GM21526 (cell line): ENCODE measurements at regions not wholly inside any gene's neighbourhood (a gene's known extent, or its start where the extent isn't known, plus 50 kb on each side); places are given as distances from the start of the nearest gene placed in this dataset.
"Not testable (repeated sequence)": the region's sequence is repeated elsewhere in the genome, so short reads cannot be mapped to it uniquely, and the experiment has no call there.

Source experiments
- ATAC-seq: cut with Tn5 transposase; IDR thresholded peaks from one replicate; pipeline ENCODE4 v1.9.1; 2021; ENCODE audit warnings: moderate library complexity; ENCODE audit not compliant: unreplicated experiment, low FRiP score

- no peak for ATAC-seq
These were observed 54.7 kb upstream of the ARSJ start for GRCh38 chr4:114034189-114034588.

- no peak for ATAC-seq
These were observed 57.0 kb upstream of the ARSJ start for GRCh38 chr4:114036426-114036825.

- ATAC-seq, result no peak
These were observed 57.4 kb upstream of the ARSJ start for GRCh38 chr4:114036864-114037263.

- ATAC-seq, result no peak
These were observed 58.5 kb upstream of the ARSJ start for GRCh38 chr4:114037988-114038387.

- ATAC-seq, result no peak
These were observed 59.4 kb upstream of the ARSJ start for GRCh38 chr4:114038762-114039387.

- peak; percentile 96 for ATAC-seq
These were observed 61.1 kb upstream of the ARSJ start for GRCh38 chr4:114040319-114041116.

GRCh38 chr4:114041117-114041475, 61.6 kb upstream of the ARSJ start:
- ATAC-seq, result no peak

- no peak for ATAC-seq
These were observed 63.7 kb upstream of the ARSJ start for GRCh38 chr4:114043116-114043515.

- ATAC-seq, result not testable (repeated sequence)
These were observed 64.9 kb upstream of the ARSJ start for GRCh38 chr4:114044351-114044750.

GRCh38 chr4:114046331-114046730, 66.9 kb upstream of the ARSJ start:
- no peak for ATAC-seq

GRCh38 chr4:114048154-114048553, 68.7 kb upstream of the ARSJ start:
- ATAC-seq, result not testable (repeated sequence)

- no peak for ATAC-seq
These were observed 72.8 kb upstream of the ARSJ start for GRCh38 chr4:114052227-114052626.

GRCh38 chr4:114056599-114056998, 77.2 kb upstream of the ARSJ start:
- ATAC-seq, result no peak

GRCh38 chr4:114057746-114058145, 78.3 kb upstream of the ARSJ start:
- ATAC-seq, result no peak

- ATAC-seq, result no peak
These were observed 83.1 kb upstream of the ARSJ start for GRCh38 chr4:114062499-114062898.

- no peak for ATAC-seq
These were observed 93.3 kb upstream of the ARSJ start for GRCh38 chr4:114072781-114073180.

- ATAC-seq, result no peak
These were observed 97.6 kb upstream of the ARSJ start for GRCh38 chr4:114076899-114077570.

- no peak for ATAC-seq
These were observed 98.2 kb upstream of the ARSJ start for GRCh38 chr4:114077610-114078009.

GRCh38 chr4:114078636-114079035, 99.2 kb upstream of the ARSJ start:
- ATAC-seq, result no peak

- ATAC-seq, result no peak
These were observed 102.3 kb upstream of the ARSJ start for GRCh38 chr4:114081783-114082182.

GRCh38 chr4:114082348-114082747, 102.9 kb upstream of the ARSJ start:
- no peak for ATAC-seq
